SK-N-DZ (cell line): ENCODE measurements at regions not wholly inside any gene's neighbourhood (a gene's known extent, or its start where the extent isn't known, plus 50 kb on each side); places are given as distances from the start of the nearest gene placed in this dataset.

Experiments used
- DNase-seq: peaks from one replicate; pipeline ENCODE4 v3.0.0-alpha.2; 2015; ENCODE audit warnings: low spot score

GRCh38 chr7:110007320-110008063 is 1083.4 kb upstream of the LRRN3 start:
- DNase-seq, result no peak

GRCh38 chr7:110010359-110010758 is 1080.6 kb upstream of the LRRN3 start:
- no peak for DNase-seq

- no peak for DNase-seq
These were observed 1073.5 kb upstream of the LRRN3 start for GRCh38 chr7:110017405-110017804.

- DNase-seq, result no peak
These were observed 1063.5 kb upstream of the LRRN3 start for GRCh38 chr7:110027385-110027784.

- DNase-seq, result no peak
These were observed 1047.4 kb upstream of the LRRN3 start for GRCh38 chr7:110043519-110043918.

- DNase-seq, result no peak
These were observed 1040.1 kb upstream of the LRRN3 start for GRCh38 chr7:110050785-110051184.

GRCh38 chr7:110051372-110051771 is 1039.6 kb upstream of the LRRN3 start:
- DNase-seq, result peak; percentile 88

GRCh38 chr7:110056331-110056730 is 1034.6 kb upstream of the LRRN3 start:
- no peak for DNase-seq

- no peak for DNase-seq
These were observed 1032.5 kb upstream of the LRRN3 start for GRCh38 chr7:110058401-110058800.

- DNase-seq, result no peak
These were observed 1029.5 kb upstream of the LRRN3 start for GRCh38 chr7:110061387-110061786.

GRCh38 chr7:110065121-110065520 is 1025.8 kb upstream of the LRRN3 start:
- DNase-seq, result no peak

- DNase-seq, result no peak
These were observed 1024.1 kb upstream of the LRRN3 start for GRCh38 chr7:110066843-110067242.

GRCh38 chr7:110071192-110071591 is 1019.7 kb upstream of the LRRN3 start:
- no peak for DNase-seq

GRCh38 chr7:110075450-110075849 is 1015.5 kb upstream of the LRRN3 start:
- DNase-seq, result no peak

GRCh38 chr7:110076194-110076593 is 1014.7 kb upstream of the LRRN3 start:
- DNase-seq, result no peak

- DNase-seq, result no peak
These were observed 1006.6 kb upstream of the LRRN3 start for GRCh38 chr7:110084181-110084807.

GRCh38 chr7:110090110-110090820 is 1000.7 kb upstream of the LRRN3 start:
- DNase-seq, result no peak

- DNase-seq, result peak; percentile 95
These were observed 995.4 kb upstream of the LRRN3 start for GRCh38 chr7:110095372-110096052.

- no peak for DNase-seq
These were observed 986.7 kb upstream of the LRRN3 start for GRCh38 chr7:110104243-110104642.

GRCh38 chr7:110105307-110105706 is 985.6 kb upstream of the LRRN3 start:
- no peak for DNase-seq

GRCh38 chr7:110105840-110106239 is 985.1 kb upstream of the LRRN3 start:
- DNase-seq, result no peak
